Fibroblast of lung (primary cell): ENCODE measurements at regions not wholly inside any gene's neighbourhood (a gene's known extent, or its start where the extent isn't known, plus 50 kb on each side); places are given as distances from the start of the nearest gene placed in this dataset.

Source experiments
- EZH2 ChIP-seq: IDR thresholded peaks from 2 replicates; pipeline ENCODE4 v1.5.1; 2012; ENCODE audit warnings: low read length, control low read depth, mild to moderate bottlenecking; ENCODE audit errors: missing control alignments
- TF ChIP-seq, protein P1 (sequence below), 2 donors: IDR thresholded peaks in 1 of 2; conservative IDR thresholded peaks in 1 of 2; 1 replicate in 1 of 2; 2 replicates in 1 of 2; pipeline ENCODE4 v1.5.1; 2011 to 2012; ENCODE audit warnings: low read length in 2 of 2, control low read depth in 1 of 2, inconsistent platforms in 1 of 2, low read depth in 1 of 2, mild to moderate bottlenecking in 1 of 2

GRCh38 chrX:84924624-84925023, 79.1 kb upstream of the APOOL start:
- TF ChIP-seq, protein P1, sequence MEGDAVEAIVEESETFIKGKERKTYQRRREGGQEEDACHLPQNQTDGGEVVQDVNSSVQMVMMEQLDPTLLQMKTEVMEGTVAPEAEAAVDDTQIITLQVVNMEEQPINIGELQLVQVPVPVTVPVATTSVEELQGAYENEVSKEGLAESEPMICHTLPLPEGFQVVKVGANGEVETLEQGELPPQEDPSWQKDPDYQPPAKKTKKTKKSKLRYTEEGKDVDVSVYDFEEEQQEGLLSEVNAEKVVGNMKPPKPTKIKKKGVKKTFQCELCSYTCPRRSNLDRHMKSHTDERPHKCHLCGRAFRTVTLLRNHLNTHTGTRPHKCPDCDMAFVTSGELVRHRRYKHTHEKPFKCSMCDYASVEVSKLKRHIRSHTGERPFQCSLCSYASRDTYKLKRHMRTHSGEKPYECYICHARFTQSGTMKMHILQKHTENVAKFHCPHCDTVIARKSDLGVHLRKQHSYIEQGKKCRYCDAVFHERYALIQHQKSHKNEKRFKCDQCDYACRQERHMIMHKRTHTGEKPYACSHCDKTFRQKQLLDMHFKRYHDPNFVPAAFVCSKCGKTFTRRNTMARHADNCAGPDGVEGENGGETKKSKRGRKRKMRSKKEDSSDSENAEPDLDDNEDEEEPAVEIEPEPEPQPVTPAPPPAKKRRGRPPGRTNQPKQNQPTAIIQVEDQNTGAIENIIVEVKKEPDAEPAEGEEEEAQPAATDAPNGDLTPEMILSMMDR (conservative IDR thresholded peaks at IDR 0.05 in 1 of 2, IDR thresholded peaks at IDR 0.05 in 1 of 2; ENCODE audit: low read depth in 1 of 2, low read length in 2 of 2), result no peak
- no peak for TF ChIP-seq EZH2
